Posterior vena cava (tissue), 2 donors: ENCODE measurements at regions not wholly inside any gene's neighbourhood (a gene's known extent, or its start where the extent isn't known, plus 50 kb on each side); places are given as distances from the start of the nearest gene placed in this dataset.
"Not testable (repeated sequence)": the region's sequence is repeated elsewhere in the genome, so short reads cannot be mapped to it uniquely, and the experiment has no call there.

ENCODE experiments used
- DNase-seq: peaks from one replicate; pipeline ENCODE4 v3.0.0-alpha.2; 2020; ENCODE audit warnings: low spot score
- intact Hi-C, 2 donors: fragments of 100-400 bp; cut with DNase I; formaldehyde crosslinking; loops; one replicate each; pipeline versions ENCODE4 v1.14.1 to v1.14.2; 2022 to 2023
- donor health status: DM: yes; HTN: yes; CAD: no.
- donor health status: DM: yes; HTN: yes; CAD: no.

- DNase-seq = not testable (repeated sequence)
These were observed 829.7 kb downstream of the TMEM121 start for GRCh38 chr14:106355881-106356642.

GRCh38 chr14:106356643-106356930, 830.2 kb downstream of the TMEM121 start:
- intact Hi-C loops, DNase-seq: not testable (repeated sequence)

More at GRCh38 chr14:106355881-106356642, 829.7 kb downstream of the TMEM121 start:
- intact Hi-C loops = not testable (repeated sequence)

- intact Hi-C loops, DNase-seq: not testable (repeated sequence)
These were observed 832.9 kb downstream of the TMEM121 start for GRCh38 chr14:106359157-106359887.

DNA sequence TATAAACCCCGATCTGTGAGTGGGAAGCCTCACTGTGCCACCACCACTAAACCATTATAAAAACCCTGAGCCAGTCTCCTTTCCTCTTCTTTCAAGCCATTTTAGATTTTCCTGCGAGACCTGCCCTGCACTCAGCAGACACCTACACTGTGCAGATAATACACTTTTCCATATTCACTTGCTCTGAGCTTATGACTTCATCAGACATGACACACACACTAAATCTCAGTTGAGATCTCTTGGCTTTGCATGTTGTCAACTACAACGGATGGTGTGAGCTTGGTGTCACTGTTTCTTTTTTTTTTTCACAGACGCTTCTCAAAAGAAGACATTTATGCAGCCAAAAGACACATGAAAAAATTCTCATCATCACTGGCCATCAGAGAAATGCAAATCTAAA, 839.0 kb downstream of the TMEM121 start:
- intact Hi-C loops, DNase-seq: not testable (repeated sequence)

- intact Hi-C loops, DNase-seq: not testable (repeated sequence)
These were observed 839.5 kb downstream of the TMEM121 start for GRCh38 chr14:106365894-106366293.

GRCh38 chr14:106366971-106367370, 840.6 kb downstream of the TMEM121 start:
- DNase-seq, intact Hi-C loops: not testable (repeated sequence)

DNA sequence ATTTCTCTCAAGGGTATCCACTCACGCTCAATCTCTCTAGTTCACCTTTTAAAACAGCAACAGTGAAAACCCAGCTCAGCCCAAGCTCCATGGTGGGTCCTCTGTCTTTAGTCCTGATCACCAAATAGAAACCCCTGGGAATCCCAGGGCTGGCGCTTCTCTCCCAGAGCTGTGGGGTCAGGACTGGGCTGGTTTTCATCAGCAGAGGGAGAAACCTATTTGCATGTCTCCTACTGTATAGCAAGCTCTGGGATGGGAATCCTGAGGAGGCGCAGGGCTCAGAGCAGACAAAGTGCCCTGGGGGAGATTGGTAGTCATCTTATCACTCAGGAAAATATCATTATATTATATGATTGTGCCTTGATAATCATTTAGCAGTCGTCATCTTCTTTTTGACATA, 843.1 kb downstream of the TMEM121 start:
- intact Hi-C loops, DNase-seq: not testable (repeated sequence)

DNA sequence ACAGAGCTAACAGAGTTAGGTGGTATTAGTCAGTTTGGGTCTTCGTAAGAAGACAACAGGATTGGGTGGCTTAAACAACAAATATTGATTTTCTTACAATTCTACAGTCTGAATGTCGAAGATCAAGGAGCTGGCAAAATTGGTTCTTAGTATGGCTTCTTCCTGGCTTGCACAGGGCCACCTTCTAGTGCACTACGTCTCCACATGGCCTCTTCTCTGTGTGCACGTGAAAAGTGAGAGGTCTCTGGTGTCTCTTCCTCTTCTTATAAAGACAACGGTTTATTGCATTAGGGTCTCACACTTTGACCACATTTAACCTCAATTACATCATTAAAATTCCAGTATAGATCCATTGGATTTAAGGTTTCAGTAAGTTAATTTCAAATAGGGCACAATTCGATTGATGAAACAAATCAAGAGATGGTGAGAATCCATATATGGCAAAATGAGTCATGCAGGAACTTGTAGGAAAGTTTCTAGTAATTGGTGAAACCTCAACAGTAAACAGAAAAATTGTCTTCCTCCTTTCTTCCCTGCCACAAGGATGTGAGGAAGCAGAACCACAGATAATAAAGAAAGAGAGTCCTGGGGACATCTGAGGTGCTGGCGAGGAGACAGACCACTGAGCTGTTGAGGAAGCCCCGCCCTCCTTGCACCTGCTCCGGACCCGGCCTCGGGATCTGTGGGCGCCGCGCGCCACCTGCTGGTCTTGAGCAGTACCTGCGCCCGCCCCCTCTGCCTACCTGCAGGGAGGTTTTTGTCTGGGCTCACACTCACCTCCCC, 846.7 kb downstream of the TMEM121 start:
- peak; percentile 83 for DNase-seq
- intact Hi-C loops = no loop called here

DNA sequence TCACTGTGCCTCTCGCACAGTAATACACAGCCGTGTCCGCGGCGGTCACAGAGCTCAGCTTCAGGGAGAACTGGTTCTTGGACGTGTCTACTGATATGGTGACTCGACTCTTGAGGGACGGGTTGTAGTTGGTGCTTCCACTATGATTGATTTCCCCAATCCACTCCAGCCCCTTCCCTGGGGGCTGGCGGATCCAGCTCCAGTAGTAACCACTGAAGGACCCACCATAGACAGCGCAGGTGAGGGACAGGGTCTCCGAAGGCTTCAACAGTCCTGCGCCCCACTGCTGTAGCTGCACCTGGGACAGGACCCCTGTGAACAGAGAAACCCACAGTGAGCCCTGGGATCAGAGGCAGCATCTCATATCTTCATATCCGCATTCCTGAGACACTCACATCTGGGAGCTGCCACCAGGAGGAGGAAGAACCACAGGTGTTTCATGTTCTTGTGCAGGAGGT, 847.3 kb downstream of the TMEM121 start:
- DNase-seq, intact Hi-C loops: not testable (repeated sequence)

DNA sequence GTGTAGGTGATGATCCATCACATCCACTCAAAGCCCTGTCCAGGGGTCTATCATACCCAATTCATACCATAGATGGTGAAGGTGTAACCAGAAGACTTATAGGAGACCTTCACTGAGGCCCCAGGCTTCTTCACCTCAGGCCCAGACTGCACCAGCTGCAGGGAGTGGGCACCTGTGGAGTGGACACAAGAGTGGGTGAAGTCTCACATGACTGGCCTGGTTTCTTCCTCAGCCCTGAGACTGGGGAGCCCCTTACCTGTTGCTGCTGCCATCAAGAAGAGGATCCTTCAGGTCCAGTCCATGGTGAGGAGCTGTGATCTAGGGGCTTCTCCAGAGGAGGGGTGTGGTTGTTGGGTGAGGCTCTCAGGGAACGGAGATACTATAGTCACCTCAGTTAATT, 851.0 kb downstream of the TMEM121 start:
- intact Hi-C loops = no loop called here
- no peak for DNase-seq

DNA sequence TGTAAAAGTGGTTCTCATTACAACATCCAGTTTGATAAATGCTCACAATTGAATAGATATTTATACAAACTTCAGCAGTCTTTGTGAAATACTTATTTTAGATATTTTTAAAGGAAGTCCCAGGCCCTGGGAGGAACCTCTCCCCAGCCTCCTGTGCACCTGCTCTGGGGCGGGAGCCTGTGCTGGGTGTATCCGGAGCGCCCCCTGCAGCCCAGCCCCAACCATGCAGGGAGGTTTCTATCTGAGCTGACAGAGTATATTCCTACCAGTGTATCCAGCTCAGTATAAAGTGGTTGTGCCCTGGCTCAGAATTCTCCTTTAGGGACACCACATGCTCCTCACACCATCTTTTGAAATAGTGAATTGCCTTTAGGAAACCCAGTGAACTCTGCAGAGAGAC, 851.8 kb downstream of the TMEM121 start:
- DNase-seq = no peak
- intact Hi-C loops = no loop called here

- DNase-seq = no peak
These were observed 854.4 kb downstream of the TMEM121 start for GRCh38 chr14:106380740-106381139.

DNA sequence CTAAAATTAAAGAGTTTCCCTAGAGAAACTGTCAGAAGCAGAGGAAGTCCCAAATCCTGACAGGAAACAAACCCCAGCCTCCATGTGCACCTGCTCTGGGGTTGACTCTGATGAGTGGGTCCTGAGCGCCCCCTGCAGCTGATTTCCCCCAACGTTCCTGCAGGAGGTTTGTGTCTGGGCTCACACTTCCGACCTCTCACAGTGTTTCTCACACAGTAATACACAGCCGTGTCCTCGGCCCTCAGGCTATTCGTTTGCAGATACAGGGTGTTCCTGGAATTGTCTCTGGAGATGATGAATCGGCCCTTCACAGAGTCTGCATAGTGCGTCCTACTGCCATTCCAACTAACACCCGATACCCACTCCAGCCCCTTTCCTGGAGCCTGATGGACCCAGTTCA, 862.8 kb downstream of the TMEM121 start:
- DNase-seq, intact Hi-C loops: not testable (repeated sequence)

More at GRCh38 chr14:106380740-106381139, 854.4 kb downstream of the TMEM121 start:
- intact Hi-C loops = no loop called here

DNA sequence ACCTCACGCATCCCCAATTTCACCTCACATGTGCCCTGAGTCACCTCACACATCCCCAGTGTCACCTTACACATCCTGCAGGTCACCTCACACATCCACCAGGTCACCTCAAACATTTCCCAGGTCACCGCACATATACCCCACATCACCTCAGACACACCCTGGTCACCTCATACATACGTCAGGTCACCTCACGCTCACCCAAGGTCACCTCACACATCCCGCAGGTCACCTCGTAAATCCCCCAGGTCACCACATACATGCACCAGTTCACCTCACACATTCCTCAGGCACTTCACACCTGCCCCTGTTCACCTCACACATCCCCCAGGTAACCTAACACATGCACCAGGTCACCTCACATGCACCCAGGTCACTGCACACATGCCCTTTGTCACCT, 864.0 kb downstream of the TMEM121 start:
- no peak for DNase-seq
- intact Hi-C loops = no loop called here

- intact Hi-C loops = no loop called here
These were observed 864.6 kb downstream of the TMEM121 start for GRCh38 chr14:106390947-106391346.

GRCh38 chr14:106393742-106394141, 867.4 kb downstream of the TMEM121 start:
- intact Hi-C loops = no loop called here
- no peak for DNase-seq

More at GRCh38 chr14:106390947-106391346, 864.6 kb downstream of the TMEM121 start:
- no peak for DNase-seq

GRCh38 chr14:106395456-106396050, 869.2 kb downstream of the TMEM121 start:
- DNase-seq = no peak

DNA sequence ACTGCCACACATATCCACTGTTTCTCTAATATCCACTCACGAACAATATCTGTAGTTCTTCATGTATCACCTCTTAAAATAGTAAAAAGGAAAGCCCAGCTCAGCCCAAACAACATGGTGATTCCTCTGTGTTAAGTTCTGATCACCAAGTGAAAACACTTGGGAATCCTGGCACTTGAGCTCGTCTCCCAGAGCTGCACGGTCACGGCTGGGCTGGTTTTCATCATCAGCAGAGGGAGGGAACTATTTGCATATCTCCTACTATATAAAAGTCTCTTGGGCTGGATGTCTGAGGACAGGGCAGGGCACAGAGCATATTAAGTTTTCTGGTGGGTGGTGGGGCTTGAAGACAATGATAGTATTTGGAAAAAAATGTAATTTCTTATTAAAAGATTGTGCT, 870.6 kb downstream of the TMEM121 start:
- intact Hi-C loops = no loop called here

More at GRCh38 chr14:106395456-106396050, 869.2 kb downstream of the TMEM121 start:
- intact Hi-C loops = no loop called here

GRCh38 chr14:106398931-106399331, 872.5 kb downstream of the TMEM121 start:
- intact Hi-C loops, DNase-seq: not testable (repeated sequence)

More for the DNA sequence above, 870.6 kb downstream of the TMEM121 start:
- no peak for DNase-seq
